ENCODE measurements at regions not wholly inside any gene's neighbourhood (a gene's known extent, or its start where the extent isn't known, plus 50 kb on each side); places are given as distances from the start of the nearest gene placed in this dataset.
"Not testable (repeated sequence)": the region's sequence is repeated elsewhere in the genome, so short reads cannot be mapped to it uniquely, and the experiment has no call there.

GRCh38 chr1:29800522-29800956 is 564.2 kb downstream of the PTPRU start:
- no peak for DNase-seq

DNA sequence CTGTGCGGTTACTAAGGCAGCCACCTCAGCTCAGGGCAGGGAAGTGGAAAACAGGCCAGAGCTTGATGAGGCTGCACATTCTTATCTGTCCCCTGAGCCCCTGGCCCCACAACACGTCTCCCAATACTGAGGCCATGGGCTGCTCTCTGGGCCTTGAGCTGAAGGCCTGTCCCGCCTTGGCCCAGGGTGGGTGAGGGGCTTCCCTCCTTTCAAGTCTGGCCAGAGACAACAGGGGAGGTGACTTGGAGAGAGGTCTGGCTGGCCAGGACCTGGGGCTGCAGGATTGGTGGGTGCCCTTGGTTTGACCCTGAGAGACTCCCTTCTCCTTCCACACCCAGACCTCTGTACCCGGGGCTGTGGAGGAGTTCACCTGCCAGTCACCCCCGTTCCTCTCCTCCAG is 563.8 kb downstream of the PTPRU start:
- DNase-seq: no peak

DNA sequence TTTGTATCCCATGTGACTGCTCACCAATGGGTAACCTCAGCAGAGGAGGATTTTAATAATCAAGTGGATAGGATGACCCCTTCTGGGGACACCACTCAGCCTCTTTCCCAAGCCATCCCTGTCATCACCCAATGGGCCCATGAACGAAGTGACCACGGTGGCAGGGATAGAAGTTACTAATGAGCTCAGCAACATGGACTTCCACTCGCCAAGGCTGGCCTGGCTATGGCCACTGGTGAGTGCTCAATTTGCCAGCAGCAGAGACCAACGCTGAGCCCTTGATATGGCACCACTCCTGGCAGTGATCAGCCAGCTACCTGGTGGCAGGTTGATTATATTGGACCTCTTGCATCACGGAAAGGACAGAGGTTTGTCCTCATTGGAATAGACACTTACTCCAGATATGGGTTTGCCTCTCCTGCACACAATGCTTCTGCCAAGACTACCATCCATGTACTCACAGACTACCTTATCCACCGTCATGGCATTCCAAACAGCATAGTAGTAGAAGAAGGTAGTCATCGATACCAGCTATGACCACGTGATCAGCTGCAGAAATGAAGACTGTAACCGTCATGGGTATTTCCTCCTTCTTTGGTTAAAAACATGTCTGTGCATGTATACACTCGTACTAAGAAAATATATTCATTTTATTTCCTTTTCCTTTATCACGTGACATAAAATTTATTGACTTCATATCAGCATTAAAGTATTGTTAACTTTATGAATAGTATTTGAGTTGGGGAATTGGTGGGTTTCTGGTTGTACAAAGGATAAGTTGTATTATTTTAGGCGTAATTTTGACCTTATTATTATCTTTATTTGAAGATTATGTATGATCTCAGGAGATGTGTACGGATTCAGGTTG is 562.6 kb downstream of the PTPRU start:
- no peak for DNase-seq

DNA sequence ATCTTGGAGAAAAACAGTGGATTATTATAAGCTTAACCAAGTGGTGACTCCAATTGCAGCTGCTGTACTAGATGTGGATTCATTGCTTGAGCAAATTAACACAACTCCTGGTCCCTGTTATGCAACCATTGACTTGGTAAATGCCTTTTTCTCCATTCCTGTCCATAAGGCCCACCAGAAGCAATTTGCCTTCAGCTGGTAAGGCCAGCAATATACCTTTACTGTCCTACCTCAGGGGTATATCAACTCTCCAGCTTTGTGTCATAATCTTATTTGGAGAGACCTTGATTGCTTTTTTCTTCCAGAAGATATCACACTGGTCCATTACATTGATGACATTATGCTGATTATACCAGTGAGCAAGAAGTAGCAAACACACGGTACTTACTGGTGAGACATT is 560.8 kb downstream of the PTPRU start:
- DNase-seq: not testable (repeated sequence)

GRCh38 chr1:29795965-29796364 is 559.6 kb downstream of the PTPRU start:
- DNase-seq: not testable (repeated sequence)

- no peak for DNase-seq
These were observed 557.5 kb downstream of the PTPRU start for GRCh38 chr1:29793653-29794348.

DNA sequence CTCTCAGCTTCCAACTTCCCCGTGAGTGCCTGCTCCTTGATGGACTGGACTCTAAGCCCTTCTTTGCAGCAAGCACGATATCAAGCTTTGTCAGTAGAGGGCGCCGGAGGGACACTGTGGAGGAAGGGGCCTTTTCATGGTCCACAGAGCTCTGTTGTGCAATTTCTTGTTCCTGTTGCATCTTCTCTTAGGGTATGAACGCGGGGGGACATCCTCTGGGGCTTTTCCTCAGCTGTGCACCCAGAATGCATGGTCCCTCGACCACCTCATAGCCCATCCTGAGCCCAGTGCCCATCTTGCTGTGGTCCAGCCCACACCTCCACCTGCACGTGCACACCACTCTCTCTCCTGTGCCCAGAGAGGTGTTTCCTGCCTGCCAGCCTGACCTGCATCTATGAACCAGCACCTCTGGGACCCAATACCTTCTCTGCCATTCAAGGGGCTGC is 556.8 kb downstream of the PTPRU start:
- DNase-seq: peak; percentile 43

DNA sequence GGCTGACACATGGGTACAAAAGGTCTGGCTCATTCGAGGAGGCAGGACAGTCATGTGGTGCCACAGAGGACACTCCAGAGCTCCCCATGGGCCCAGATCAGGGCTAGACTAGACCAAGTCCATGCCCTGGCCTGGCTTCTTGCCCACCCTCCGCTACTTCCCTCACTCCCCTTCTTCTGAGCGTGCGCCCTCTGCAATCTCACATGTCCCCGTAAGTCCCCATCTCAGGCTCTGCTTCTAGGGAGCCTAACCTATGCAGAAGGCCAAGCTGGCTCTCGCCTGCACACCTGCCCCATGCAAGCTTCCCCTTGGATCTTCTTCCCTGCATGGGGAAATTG is 553.6 kb downstream of the PTPRU start:
- no peak for DNase-seq

- no peak for DNase-seq
These were observed 553.0 kb downstream of the PTPRU start for GRCh38 chr1:29789221-29789909.

GRCh38 chr1:29786791-29787732 is 550.7 kb downstream of the PTPRU start:
- DNase-seq: no peak

DNA sequence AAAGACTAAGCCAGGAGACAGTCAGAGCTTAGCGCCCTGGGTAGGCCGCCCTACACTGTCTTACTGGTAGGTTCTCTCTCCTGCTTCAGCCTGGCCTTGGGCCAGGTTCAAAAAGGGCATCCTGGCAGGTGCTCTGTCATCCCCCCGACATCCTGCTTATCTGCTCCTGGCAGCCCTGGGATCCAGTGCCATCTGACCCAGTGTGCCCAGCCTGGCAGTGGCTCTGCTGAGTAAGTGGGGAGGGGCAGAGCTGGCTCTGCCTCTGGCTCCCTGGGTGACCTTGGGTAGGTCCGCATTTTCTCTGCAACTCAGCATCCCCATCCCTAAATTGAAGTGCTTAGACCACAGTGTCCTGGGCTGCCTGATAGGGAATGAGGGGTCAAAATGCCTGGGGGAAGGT is 549.9 kb downstream of the PTPRU start:
- DNase-seq: no peak

GRCh38 chr1:29785554-29785953 is 549.2 kb downstream of the PTPRU start:
- DNase-seq: no peak

DNA sequence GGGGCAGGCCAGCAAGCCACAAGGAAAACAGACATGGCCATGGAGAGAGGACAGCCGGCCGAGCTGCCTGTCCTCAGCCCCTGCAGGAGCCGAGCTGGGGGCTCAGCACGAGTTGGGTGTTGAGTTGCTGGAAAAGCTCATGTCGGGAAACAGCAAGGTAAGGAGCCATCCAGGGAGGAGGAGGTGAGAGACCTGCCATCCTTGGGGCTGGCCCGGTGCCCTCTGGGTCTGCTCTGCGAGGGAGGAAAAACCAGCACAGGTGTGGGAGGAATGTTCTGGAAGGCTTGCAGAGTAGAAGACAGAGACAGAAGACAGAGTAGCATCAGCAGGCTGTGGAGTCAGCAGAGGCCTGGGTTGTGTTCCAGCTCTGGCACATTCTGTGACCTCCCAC is 548.8 kb downstream of the PTPRU start:
- no peak for DNase-seq

DNA sequence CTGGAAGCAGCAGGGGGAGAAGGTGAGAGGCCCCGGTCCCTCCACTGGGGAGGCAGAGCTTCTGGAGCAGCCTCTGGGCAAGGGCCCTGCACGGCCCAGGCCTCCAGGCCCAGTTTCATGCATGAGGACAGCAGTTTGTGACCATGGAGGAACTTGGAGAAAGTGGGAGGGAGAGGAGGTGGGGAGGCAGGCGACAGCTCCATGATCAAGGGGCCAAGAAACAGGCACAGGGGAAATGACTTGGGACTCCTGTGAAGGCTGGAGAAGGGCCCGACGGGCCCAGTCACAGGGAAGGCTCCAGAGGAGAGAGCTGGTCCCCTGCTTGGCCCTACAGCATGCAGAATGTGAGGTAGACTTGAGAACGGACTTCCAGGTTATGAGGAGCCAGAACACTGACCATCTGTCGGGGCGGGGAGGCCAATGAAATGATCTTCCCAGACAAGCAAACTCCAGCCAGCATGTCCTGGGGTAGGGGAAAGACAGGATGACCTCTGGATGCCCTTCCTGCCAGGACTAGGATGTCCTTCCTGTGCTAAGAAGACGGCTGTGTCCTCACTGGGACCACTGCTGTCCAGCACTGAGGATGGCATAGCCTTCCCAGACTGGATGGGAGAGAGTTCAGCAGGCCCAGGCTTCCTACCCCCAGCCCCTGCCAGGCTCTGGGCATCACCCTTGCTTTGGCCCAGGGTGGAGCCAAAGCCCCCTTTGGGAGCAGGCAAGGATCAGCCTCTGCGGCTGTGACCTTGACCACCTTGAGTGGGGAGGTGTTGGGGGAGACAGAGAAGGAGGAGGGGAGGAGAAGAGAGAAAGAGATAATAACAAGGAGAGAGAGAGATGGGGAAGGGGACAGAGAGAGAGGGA is 548.2 kb downstream of the PTPRU start:
- no peak for DNase-seq

GRCh38 chr1:29783508-29784275 is 547.4 kb downstream of the PTPRU start:
- no peak for DNase-seq

DNA sequence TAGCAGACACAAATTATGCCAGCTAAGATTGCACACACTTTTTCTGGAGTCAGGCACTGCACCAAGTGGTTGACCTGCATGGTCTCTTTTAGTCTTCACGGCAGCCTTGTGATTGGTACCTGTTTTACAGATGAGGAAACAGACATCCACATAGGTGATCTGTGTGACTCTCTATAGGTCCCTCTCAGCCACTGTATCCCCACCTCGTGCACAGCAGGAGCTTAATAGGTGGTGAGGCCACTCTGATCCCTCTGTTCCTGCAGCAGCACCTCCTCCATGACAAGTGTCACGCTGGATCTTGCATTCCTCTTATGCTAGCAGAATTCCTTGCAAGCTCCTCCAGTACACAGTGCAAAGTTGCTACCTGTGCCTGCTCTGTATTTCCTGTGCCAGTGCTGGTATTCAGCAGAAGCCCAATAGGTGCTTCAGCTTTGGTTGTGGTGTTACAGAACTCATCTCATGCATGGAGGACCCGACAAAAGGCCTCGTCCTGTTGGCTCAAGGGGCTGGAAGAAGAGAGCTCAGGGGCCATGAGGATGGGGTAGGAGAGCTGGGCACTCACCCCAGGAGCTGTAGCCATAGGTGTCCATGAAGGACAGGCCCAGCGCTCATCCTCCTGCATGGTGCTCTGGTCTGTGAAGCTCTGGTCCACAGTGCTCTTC is 546.7 kb downstream of the PTPRU start:
- DNase-seq: no peak

- DNase-seq: no peak
These were observed 542.8 kb downstream of the PTPRU start for GRCh38 chr1:29779146-29779545.

- no peak for DNase-seq
These were observed 541.2 kb downstream of the PTPRU start for GRCh38 chr1:29777522-29777921.

- DNase-seq: no peak
These were observed 538.0 kb downstream of the PTPRU start for GRCh38 chr1:29774355-29774754.

GRCh38 chr1:29772584-29773100 is 536.3 kb downstream of the PTPRU start:
- no peak for DNase-seq

Data from CD4-positive, alpha-beta T cell treated with Interleukin-12 subunit alpha and Interleukin-12 subunit beta, for 1 hour (primary cell).